Stimulated activated effector memory CD8-positive, alpha-beta T cell treated with anti-CD3 and anti-CD28 coated beads, Interleukin-12 subunit alpha, Interleukin-12 subunit beta, amount 100 ng/mL, for 72 hours (primary cell): ENCODE measurements at regions not wholly inside any gene's neighbourhood (a gene's known extent, or its start where the extent isn't known, plus 50 kb on each side); places are given as distances from the start of the nearest gene placed in this dataset.

ENCODE experiments used
- ATAC-seq: fragments of 150-1000 bp; cut with Tn5 transposase; 2 replicates; pipeline ENCODE4 v1.10.0; 2021
- DNase-seq, 2 donors: peaks; one replicate each; pipeline ENCODE4 v3.0.0; 2021 to 2022; ENCODE audit warnings: low spot score in 2 of 2
- H3K27ac Mint-ChIP-seq: one replicate; pipeline ENCODE4 v1.8.0; 2022; ENCODE audit warnings: mild to moderate bottlenecking, mixed read lengths
- H3K36me3 Mint-ChIP-seq: one replicate; pipeline ENCODE4 v1.8.0; 2022; ENCODE audit warnings: mild to moderate bottlenecking, mixed read lengths
- H3K4me1 Mint-ChIP-seq: one replicate; pipeline ENCODE4 v1.8.0; 2022; ENCODE audit warnings: mixed read lengths
- H3K4me3 Mint-ChIP-seq: one replicate; pipeline ENCODE4 v1.8.0; 2022; ENCODE audit warnings: mild to moderate bottlenecking, mixed read lengths
- H3K9me3 Mint-ChIP-seq: one replicate; pipeline ENCODE4 v1.8.0; 2022; ENCODE audit warnings: mixed read lengths

DNA sequence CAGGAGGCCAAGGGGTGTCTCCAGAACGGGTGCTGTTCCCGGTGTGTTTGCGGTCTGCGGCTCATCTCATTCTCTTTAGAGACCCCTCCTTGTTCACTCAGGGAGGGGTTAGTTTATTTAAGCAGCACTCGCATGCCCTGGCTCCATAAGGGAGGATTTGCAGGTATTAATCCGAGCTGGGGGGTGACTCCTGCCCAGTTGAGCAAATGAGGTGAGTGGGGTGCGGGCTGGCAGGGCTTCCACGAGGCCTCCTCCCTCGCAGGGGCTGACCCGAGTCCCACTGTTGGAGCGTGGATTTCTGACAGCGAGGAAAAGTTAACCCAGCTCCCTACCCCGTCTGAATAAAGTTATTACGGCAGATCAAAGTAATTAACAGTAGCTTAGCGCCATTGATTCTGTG, 371.8 kb upstream of the SALL3 start:
- ATAC-seq (no peak), DNase-seq (no peak)
- no peak overlapping the region for H3K27ac Mint-ChIP-seq
- no peak overlapping the region for H3K4me3 Mint-ChIP-seq
- no peaks in the 10 kb centered on the region for H3K4me1 Mint-ChIP-seq
- no peaks in the 10 kb centered on the region for H3K36me3 Mint-ChIP-seq
- H3K9me3 Mint-ChIP-seq, result peaks cover 8% of the 10 kb centered on the region

DNA sequence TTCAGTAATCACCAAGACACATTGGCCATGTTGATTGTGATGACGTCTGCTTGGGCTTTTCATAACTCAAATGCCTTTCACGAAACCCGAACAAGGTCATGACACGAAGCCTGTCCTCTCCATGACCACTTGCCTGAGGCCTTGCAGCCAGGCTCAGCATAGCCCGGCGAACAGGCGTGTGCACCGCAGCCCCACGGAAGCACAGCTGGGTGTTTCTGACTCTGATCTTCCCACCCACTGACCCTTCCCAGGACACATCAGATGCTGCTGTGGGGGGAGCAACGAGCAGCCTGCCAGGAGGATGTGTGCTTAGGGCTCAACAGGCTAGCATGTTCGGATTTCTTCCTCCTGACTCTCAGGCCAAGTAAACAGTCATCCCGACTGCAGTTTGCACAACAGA, 369.4 kb upstream of the SALL3 start:
- Mint-ChIP-seq H3K27ac (no peak overlapping the region), H3K4me3 (no peak overlapping the region), H3K4me1 (no peaks in the 10 kb centered on the region), H3K36me3 (no peaks in the 10 kb centered on the region), H3K9me3 (peaks cover 14% of the 10 kb centered on the region)
- no peak for ATAC-seq
- no peak for DNase-seq

DNA sequence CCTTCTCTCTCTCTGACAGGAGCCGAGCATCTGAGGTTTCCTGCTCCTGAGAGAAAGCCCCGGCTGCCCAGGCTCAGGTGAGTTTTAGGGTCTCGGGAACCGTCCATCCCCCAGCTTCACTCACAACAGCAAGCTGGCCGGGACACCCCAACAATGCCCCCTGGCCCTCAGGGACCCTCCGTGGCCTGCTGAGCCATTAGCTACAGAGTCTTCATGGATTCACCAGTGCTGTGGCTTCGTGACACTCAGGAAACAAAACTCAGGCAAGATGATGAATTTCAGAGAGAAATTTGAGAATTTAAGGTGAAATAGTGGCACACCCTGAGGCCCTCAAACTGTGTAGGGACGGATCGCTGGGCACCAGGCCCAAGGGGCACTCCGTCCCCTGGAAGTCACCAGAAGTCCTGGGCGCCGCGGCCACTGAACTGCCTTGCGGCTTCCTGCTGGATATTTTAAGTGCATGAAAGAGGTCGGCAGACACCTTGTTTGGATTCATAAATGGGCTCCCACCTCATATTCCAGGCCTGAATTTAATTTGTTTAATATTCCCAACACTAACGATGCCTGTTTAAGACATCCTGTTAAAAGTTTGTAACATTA, 368.3 kb upstream of the SALL3 start:
- no peak for DNase-seq
- Mint-ChIP-seq H3K4me1 (no peaks in the 10 kb centered on the region), H3K36me3 (no peaks in the 10 kb centered on the region), H3K27ac (no peak overlapping the region), H3K4me3 (no peak overlapping the region), H3K9me3 (peaks cover 14% of the 10 kb centered on the region)
- ATAC-seq, result no peak

DNA sequence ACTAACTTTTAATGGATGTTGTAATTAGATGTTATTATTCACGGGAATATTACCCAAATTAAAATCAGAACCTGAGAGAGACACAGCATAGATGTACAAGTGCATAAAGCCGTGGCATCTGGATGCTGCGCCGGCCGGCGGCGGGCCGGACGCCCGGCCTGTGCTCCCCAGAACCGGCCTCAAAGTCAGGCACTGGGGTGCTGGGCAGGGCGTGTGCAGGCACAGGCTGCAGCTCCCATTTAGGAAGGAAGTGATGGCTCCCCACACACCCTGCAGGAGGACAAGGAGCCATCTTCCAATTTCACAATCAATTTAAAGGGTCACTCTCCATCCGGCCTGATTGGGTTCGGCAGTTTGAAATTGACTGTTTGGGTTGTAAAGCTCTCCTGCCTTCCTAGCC, 367.7 kb upstream of the SALL3 start:
- H3K4me1 Mint-ChIP-seq, result no peaks in the 10 kb centered on the region
- no peak for DNase-seq
- H3K4me3 Mint-ChIP-seq, result no peak overlapping the region
- ATAC-seq, result no peak
- peaks cover 16% of the 10 kb centered on the region for H3K9me3 Mint-ChIP-seq
- no peaks in the 10 kb centered on the region for H3K36me3 Mint-ChIP-seq
- H3K27ac Mint-ChIP-seq, result no peak overlapping the region

DNA sequence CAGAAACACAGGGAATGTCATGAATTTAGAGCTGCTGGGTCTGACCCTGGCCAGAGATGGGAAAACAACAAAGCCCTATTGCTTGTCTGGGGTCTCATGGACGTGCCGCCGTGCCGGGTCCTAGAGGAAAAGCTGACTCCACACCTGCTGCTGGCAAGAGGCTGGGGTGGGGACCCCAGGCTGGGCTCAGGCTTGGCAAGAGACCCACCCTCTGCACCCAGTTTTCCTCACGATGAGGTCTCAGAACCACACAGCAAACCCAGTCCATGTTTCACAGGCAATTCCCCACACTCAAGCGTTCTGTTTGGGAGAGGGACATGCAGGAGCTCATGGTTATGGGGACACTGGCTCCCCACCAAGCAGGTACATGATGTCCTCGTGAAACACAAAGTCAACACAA, 367.3 kb upstream of the SALL3 start:
- ATAC-seq (no peak), DNase-seq (no peak)

DNA sequence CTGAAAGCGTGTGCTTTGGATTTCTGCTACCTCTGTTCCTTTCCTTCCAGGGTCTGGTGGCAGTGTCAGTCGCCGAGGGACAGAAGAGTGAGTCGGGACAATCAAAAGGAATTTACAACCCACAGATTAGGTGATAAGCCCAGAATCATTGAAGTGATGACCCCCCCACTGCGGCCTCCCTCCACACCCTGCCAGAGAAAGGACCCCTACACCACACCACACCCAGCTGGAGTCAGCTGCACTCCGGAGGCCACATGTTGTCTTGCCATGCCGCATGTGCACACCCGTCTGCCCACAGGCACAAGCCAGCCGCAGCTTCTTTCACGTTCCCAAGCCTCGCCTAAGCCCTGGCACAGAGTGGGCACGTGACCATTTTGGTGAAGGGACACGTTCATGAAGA, 366.8 kb upstream of the SALL3 start:
- Mint-ChIP-seq H3K9me3 (peaks cover 14% of the 10 kb centered on the region), H3K27ac (no peak overlapping the region), H3K4me1 (no peaks in the 10 kb centered on the region), H3K4me3 (no peak overlapping the region), H3K36me3 (no peaks in the 10 kb centered on the region)
- DNase-seq (no peak), ATAC-seq (no peak)

More for the DNA sequence above, 367.3 kb upstream of the SALL3 start:
- peaks cover 14% of the 10 kb centered on the region for H3K9me3 Mint-ChIP-seq
- H3K27ac Mint-ChIP-seq, result no peak overlapping the region
- no peak overlapping the region for H3K4me3 Mint-ChIP-seq
- H3K36me3 Mint-ChIP-seq, result no peaks in the 10 kb centered on the region
- no peaks in the 10 kb centered on the region for H3K4me1 Mint-ChIP-seq

DNA sequence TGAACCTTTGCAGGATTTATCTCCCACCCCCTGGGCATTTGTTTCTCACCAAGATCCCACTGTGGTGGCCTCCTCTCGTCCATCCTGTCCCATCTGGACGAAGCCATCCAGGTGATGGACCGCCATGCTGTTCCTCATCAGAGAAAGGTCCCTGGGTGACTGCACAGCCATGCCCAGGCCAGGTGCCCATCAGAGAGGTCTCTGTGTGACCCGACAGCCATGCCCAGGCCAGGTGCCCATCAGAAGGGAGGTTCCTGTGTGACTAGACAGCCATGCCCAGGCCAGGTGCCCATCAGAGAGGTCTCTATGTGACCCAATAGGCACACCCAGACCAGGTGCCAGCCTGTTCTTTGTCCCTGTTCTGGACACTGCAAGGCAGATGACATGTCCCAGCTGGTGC, 360.9 kb upstream of the SALL3 start:
- no peak overlapping the region for H3K27ac Mint-ChIP-seq
- H3K36me3 Mint-ChIP-seq, result no peaks in the 10 kb centered on the region
- DNase-seq (no peak), ATAC-seq (no peak)
- no peak overlapping the region for H3K4me3 Mint-ChIP-seq
- H3K4me1 Mint-ChIP-seq, result no peaks in the 10 kb centered on the region
- peaks cover 7% of the 10 kb centered on the region for H3K9me3 Mint-ChIP-seq

DNA sequence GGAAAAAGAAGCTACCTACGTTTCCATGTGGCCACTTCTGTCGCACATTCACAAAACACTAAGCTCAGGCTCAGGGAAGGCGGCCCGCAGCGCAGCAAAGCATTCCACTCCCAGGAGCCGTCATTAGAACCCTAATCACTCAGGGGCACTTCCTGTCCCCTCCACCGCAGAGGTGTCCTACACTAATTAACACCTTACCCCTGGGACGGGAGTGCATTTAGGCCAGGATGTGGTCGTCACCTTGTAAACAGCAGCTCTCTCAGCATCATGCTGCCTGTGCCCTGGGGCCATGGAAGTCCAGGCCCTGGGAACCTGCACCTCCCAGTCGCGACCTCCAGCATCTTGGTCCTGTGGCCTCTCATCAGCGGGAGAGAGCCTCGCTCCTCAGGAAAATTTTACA, 359.8 kb upstream of the SALL3 start:
- H3K36me3 Mint-ChIP-seq, result no peaks in the 10 kb centered on the region
- H3K27ac Mint-ChIP-seq, result no peak overlapping the region
- DNase-seq, result no peak
- peaks cover 5% of the 10 kb centered on the region for H3K9me3 Mint-ChIP-seq
- H3K4me1 Mint-ChIP-seq, result peaks cover 6% of the 10 kb centered on the region
- no peak for ATAC-seq
- H3K4me3 Mint-ChIP-seq, result no peak overlapping the region

DNA sequence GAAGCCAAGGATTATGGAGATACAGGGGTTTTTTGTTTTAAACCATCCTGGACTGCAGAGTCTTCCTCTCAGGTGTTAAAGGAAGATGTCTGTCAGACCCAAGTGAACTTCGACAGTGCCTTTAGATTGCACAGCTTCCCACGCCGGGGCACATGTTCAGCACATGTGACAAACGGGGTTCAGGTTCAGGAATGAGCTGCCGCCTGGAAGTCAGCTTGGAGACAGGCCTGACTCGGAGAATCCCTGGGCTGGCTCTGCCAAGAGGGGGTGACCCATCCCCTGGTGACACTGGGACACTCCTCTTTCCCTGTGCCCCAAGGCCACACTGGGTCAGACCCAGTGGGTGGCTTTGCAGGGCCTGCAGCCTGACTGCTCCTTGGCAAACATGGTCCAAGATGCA, 359.3 kb upstream of the SALL3 start:
- no peak overlapping the region for H3K4me3 Mint-ChIP-seq
- H3K27ac Mint-ChIP-seq, result no peak overlapping the region
- ATAC-seq, result no peak
- no peak for DNase-seq
- no peaks in the 10 kb centered on the region for H3K36me3 Mint-ChIP-seq
- H3K4me1 Mint-ChIP-seq, result peaks cover 6% of the 10 kb centered on the region
- H3K9me3 Mint-ChIP-seq, result peaks cover 5% of the 10 kb centered on the region

DNA sequence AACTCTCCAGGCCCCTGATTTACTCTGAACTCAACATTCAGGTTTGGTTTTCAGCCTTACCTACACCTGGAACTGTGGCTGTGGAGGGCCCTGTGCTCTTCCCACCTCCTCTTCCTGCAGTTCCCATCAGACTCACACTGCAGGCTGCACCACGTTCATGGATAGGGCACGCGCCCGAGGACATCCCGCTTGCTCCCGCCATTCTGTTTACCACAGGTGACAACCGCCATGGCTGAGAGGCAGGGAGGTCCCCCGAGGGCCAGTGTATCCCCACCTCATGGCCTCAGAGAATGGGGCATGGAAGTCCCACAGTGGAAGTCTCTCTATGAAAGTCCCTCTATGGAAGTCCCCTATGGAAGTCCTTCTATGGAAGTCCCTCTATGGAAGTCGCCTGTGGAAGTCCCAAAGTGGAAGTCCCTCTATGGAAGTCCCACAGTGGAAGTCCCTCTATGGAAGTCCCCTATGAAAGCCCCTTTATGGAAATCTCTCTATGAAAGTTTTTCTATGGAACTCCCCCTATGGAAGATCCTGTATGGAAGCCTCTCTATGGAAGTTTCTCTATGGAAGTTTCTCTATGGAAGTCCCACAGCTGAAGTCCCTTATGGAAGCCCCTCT, 358.4 kb upstream of the SALL3 start:
- Mint-ChIP-seq H3K36me3 (no peaks in the 10 kb centered on the region), H3K9me3 (peaks cover 5% of the 10 kb centered on the region), H3K4me1 (peaks cover 6% of the 10 kb centered on the region), H3K4me3 (no peak overlapping the region), H3K27ac (no peak overlapping the region)
- DNase-seq (no peak), ATAC-seq (no peak)

DNA sequence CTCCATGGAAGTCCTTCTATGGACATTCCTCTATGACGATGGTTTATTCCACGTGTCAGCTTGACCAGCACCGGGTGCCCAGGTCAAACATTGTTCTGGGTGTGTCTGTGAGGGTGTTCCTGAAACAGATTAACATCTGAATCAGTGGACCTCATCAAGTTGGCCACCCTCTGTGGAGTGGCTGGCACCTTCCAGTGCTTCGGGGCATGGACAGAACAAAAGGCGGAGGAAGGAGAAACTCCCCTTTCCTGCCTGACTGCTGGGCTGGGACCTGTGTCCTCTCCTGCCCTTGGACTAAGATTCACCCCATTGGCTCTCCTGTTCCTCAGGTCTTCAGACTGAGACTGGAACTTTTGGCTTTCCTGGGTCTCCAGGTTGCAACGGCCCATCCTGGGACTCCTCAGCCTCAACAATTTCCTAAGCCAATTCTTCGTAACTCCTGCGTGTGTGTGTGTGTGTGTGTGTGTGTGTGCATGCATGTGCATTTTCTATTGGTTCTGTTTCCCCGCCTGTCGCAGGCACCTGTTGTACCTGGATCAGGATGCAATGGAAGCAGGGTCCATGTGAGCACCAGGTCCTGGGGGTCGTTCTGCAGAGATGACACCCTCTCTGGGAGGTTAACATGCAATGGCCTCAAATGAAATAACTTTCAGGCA, 357.2 kb upstream of the SALL3 start:
- no peaks in the 10 kb centered on the region for H3K9me3 Mint-ChIP-seq
- H3K4me1 Mint-ChIP-seq, result peaks cover 6% of the 10 kb centered on the region
- no peak overlapping the region for H3K4me3 Mint-ChIP-seq
- DNase-seq (no peak), ATAC-seq (no peak)
- H3K27ac Mint-ChIP-seq, result no peak overlapping the region
- H3K36me3 Mint-ChIP-seq, result no peaks in the 10 kb centered on the region

DNA sequence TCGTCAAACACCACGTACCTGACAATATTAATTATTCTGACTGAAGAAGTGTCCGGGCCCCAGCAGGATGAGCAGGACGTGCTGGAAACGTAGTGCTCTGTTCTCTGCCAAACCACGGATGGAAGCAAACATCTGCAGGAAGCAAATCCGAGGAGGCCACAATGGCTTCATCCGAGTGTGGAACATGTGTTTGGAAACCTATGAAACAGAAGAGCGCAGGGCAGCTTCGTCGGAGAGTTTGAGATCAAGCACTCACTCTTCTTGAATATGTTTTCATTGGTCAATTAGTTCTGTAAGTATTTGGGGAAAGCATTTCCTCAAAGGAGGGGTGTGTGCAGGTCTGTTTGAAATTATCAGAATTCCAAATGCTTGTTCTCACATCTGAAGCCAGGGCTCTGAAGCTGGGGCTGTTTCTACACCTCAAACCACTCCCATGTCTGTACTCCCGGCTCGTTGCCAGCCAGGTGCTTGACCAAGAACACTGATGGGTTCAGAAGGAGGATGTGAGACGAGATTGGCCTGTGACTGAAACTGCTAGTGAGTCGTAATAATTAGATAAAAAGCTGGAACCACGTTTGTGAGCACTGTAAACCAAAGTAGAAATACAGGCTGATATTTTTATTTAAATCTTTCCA, 356.6 kb upstream of the SALL3 start:
- Mint-ChIP-seq H3K4me3 (no peak overlapping the region), H3K4me1 (peaks cover 6% of the 10 kb centered on the region), H3K9me3 (no peaks in the 10 kb centered on the region), H3K36me3 (no peaks in the 10 kb centered on the region), H3K27ac (no peak overlapping the region)
- DNase-seq (no peak), ATAC-seq (no peak)

DNA sequence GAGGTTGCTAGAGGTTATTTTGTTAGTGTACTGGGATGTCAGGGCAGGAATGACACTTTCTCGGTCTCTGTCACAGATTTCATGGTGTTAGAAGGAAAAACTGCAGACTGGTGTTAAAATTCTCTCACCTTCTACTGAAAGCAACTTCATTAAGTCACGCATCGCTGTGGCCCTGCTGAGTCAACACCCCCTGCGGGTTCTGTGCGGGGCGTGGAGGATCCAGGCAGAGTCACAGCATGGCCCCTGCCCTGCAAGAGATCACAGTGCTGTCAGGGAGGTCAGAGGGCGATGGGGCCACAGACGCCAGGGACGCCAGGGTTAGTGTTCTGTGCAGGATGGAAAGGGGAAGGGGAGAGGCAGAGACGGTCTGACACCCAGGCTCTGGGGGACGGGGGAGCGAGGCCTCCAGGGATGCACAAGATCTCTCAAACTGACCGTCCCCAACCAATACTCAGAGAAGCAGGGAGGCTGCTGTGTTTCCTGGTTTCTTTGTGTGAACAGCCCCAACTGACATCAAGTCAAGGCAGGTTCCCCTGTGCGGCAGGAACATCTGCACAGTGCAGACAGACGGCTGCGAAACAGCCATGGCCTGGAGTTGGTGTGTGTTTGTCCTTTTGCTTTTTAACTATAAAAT, 354.9 kb upstream of the SALL3 start:
- ATAC-seq (no peak), DNase-seq (no peak)
- H3K9me3 Mint-ChIP-seq, result no peaks in the 10 kb centered on the region
- H3K4me1 Mint-ChIP-seq, result peaks cover 6% of the 10 kb centered on the region
- no peak overlapping the region for H3K27ac Mint-ChIP-seq
- no peak overlapping the region for H3K4me3 Mint-ChIP-seq
- H3K36me3 Mint-ChIP-seq, result no peaks in the 10 kb centered on the region

DNA sequence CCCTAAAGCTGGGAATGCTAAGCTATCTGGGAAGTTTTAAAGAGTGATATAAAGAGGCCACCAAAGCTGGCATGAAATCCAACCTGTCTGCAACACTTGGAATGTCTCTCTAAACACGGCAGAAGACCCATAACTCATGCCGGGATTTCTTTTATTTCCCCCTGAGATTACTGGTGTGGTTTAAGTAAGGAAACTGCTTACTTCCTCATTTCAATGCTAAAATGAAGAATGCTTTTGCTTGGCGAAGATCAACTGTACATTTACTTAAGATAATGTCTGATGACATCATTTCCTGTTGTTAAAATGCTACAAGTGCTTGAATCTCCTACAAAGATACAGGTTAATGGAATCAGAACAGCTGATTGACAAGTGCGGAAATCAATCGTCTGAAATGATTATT, 353.8 kb upstream of the SALL3 start:
- Mint-ChIP-seq H3K36me3 (no peaks in the 10 kb centered on the region), H3K27ac (no peak overlapping the region), H3K9me3 (peaks cover 3% of the 10 kb centered on the region), H3K4me3 (no peak overlapping the region), H3K4me1 (peaks cover 6% of the 10 kb centered on the region)
- DNase-seq (no peak), ATAC-seq (no peak)

DNA sequence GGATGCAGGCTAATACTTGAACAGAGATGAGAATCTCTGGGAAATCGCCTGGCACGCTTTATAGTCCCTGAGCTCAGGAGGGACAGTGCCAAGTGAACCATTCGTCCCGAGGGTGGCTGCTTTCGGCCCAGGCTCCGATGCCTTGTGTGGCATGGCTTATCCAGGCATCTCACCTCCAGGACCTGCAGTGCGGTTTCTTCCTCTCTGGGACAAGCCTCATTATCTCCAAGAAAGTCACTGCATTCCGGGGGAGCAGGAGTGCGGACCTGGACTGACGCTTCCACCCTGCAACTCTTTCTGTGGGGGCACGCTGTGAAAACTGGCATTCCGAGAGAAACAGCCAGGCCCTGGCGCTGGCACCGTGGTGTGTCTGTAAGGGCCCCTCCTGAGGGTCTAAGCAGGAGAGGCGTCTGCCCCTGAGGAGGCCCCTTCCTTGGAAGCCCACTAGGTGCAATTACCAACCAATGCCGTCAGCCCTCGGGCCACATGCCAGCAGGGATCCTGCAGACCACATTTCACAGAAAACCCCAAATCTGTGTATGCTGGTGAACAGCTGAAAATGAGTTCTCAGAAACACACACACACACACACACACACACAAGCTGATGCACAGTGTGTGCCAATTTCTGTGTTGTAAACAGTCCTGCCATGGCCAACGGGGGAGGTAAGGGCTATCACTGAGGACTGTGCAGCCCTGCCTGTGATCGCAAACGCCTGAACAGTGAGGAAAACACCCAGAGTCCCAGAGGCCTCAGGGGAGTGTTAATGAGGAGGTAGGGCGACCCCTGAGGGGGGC, 351.9 kb upstream of the SALL3 start:
- Mint-ChIP-seq H3K4me1 (peaks cover 6% of the 10 kb centered on the region), H3K36me3 (no peaks in the 10 kb centered on the region), H3K9me3 (peaks cover 3% of the 10 kb centered on the region), H3K27ac (no peak overlapping the region), H3K4me3 (no peak overlapping the region)
- no peak for ATAC-seq
- DNase-seq, result no peak
